ENCODE measurements at regions not wholly inside any gene's neighbourhood (a gene's known extent, or its start where the extent isn't known, plus 50 kb on each side); places are given as distances from the start of the nearest gene placed in this dataset.

DNA sequence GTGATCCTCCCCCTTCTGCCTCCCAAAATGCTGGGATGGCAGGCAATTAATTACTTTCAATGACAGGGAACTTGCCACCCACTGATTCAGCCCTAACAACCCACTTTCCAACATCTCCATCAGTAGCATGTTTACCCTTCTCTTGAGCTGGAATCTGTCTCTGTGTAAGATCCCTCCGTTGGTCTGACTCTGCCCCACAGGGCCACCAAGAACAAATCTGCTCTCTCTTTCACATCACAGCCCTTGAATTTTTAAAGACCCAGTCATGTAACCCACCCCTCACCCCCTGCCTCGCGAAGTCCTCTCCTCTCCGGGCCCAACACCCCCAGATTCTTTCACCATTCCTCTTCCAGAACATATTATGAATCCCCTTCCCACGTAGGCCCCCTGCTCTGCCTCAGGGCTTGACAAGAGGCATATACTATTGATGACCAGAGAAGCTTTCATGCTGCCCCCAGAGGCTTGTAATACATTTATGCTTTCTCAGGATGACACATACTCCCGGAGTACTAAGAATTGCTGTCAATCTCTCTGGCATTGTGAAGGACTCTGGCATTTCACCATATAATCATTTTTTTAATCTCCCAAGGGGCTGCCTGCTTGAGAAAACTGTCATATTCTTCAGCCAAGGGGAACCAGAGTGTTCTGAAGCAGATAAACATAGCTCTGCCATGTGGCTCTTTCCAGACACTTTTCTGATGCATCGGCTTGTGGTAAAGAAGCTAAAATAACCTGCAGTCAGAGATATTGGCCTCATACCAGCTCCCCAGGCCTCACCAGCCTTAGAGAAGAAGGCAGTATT is 179.2 kb upstream of the AUTS2 start:
- H3K27me3 ChIP-seq (ENCODE audit: insufficient read depth, low read depth, severe bottlenecking): no peaks in the 10 kb centered on the region
- H3K9me3 ChIP-seq (ENCODE audit: severe bottlenecking): no peaks in the 10 kb centered on the region
- DNase-seq: no peak
- no peak overlapping the region for H3K4me3 ChIP-seq (ENCODE audit: low read depth, low read length)
- TF ChIP-seq, protein P1, sequence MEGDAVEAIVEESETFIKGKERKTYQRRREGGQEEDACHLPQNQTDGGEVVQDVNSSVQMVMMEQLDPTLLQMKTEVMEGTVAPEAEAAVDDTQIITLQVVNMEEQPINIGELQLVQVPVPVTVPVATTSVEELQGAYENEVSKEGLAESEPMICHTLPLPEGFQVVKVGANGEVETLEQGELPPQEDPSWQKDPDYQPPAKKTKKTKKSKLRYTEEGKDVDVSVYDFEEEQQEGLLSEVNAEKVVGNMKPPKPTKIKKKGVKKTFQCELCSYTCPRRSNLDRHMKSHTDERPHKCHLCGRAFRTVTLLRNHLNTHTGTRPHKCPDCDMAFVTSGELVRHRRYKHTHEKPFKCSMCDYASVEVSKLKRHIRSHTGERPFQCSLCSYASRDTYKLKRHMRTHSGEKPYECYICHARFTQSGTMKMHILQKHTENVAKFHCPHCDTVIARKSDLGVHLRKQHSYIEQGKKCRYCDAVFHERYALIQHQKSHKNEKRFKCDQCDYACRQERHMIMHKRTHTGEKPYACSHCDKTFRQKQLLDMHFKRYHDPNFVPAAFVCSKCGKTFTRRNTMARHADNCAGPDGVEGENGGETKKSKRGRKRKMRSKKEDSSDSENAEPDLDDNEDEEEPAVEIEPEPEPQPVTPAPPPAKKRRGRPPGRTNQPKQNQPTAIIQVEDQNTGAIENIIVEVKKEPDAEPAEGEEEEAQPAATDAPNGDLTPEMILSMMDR (IDR thresholded peaks at IDR 0.05; ENCODE audit: low read depth, low read length): no peak
- no peaks in the 10 kb centered on the region for H3K36me3 ChIP-seq
- H3K27ac ChIP-seq: no peak overlapping the region

DNA sequence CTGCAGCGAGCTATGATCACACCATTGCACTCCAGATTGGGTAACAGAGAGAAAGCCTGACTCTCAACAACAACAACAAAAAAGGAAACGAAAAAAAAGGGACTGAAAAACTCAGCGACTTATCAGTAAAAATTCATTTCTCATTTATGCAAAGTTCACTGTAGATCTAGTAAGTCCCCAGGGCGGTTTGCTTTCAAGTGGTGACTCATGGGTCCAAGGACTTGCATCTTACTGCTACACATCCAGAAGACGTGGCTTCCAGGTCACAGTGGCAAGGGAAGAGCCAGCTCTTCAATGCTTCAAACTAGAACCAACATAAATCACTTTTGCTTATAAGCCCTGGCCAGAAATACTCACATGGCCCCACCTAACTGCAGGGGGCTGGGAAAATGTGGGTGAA is 178.3 kb upstream of the AUTS2 start:
- H3K36me3 ChIP-seq: no peaks in the 10 kb centered on the region
- no peak overlapping the region for H3K27ac ChIP-seq
- H3K27me3 ChIP-seq (ENCODE audit: insufficient read depth, low read depth, severe bottlenecking): no peaks in the 10 kb centered on the region
- H3K4me3 ChIP-seq (ENCODE audit: low read depth, low read length): no peak overlapping the region
- DNase-seq: no peak
- H3K9me3 ChIP-seq (ENCODE audit: severe bottlenecking): no peaks in the 10 kb centered on the region
- TF ChIP-seq, protein P1 (IDR thresholded peaks at IDR 0.05; ENCODE audit: low read depth, low read length): no peak

DNA sequence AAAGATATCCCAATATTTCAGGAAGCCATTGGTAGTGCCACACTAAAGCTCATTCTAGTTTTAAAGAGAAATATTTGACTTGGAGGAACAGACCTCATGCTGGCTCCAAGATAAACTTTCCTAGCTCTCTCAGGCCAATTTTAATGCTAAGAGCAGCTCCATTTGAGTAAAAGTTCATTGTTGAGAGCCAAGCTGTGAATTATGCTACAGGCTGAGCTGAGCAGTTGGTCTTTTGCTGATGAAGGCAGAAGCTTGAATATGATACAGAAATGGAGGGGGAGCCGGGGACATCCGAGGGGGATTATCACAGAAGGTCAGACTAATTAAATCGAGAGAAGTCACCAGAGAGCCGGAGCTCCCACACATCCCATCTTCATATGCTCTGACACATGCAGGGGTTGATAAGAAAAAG is 175.7 kb upstream of the AUTS2 start:
- Histone ChIP-seq H3K4me3 (ENCODE audit: low read depth, low read length) (no peak overlapping the region), H3K27ac (no peak overlapping the region), H3K36me3 (no peaks in the 10 kb centered on the region), H3K9me3 (ENCODE audit: severe bottlenecking) (no peaks in the 10 kb centered on the region), H3K27me3 (ENCODE audit: insufficient read depth, low read depth, severe bottlenecking) (no peaks in the 10 kb centered on the region)
- DNase-seq: peak; percentile 29
- TF ChIP-seq, protein P1 (IDR thresholded peaks at IDR 0.05; ENCODE audit: low read depth, low read length): no peak

DNA sequence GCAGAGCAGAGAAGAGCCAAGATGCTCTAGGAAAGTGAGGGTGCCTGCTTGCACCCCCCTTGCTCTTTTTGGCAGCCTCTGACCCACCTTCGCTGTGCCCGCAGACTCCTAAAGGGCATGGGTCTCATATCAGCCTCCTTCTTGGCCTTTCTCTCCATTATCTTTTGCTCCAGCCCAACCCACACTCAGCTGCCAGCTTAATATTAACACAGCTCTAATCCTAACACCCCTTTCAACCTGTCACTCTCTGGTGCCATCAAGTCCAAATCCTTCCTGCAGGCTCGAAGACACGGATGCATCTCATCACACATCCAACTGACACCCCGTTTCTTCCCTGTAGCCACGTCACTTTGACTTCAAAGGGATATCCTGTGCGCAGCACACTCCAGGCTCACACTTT is 171.6 kb upstream of the AUTS2 start:
- H3K4me3 ChIP-seq (ENCODE audit: low read depth, low read length): no peak overlapping the region
- DNase-seq: peak; percentile 42
- H3K36me3 ChIP-seq: no peaks in the 10 kb centered on the region
- TF ChIP-seq, protein P1 (IDR thresholded peaks at IDR 0.05; ENCODE audit: low read depth, low read length): no peak
- H3K27ac ChIP-seq: no peak overlapping the region
- H3K27me3 ChIP-seq (ENCODE audit: insufficient read depth, low read depth, severe bottlenecking): no peaks in the 10 kb centered on the region
- no peaks in the 10 kb centered on the region for H3K9me3 ChIP-seq (ENCODE audit: severe bottlenecking)

DNA sequence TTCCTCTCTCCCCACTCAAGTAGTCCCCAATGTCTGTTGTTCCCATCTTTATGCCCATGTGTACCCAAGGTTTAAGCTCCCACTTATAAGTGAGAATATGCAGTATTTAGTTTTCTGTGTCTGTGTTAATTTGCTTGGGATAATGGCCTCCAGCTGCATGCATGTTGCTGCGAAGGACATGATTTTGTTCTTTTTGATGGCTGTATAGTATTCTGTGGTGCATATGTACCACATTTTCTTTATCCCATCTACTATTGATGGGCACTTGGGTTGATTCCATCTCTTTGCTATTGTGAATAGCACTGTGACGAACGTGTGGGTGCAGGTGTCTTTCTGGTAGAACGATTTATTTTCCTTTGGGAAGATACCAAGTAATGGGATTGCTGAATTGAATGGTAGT is 170.2 kb upstream of the AUTS2 start:
- Histone ChIP-seq H3K27ac (no peak overlapping the region), H3K9me3 (ENCODE audit: severe bottlenecking) (no peaks in the 10 kb centered on the region), H3K27me3 (ENCODE audit: insufficient read depth, low read depth, severe bottlenecking) (no peaks in the 10 kb centered on the region), H3K36me3 (no peaks in the 10 kb centered on the region), H3K4me3 (ENCODE audit: low read depth, low read length) (no peak overlapping the region)
- TF ChIP-seq, protein P1 (IDR thresholded peaks at IDR 0.05; ENCODE audit: low read depth, low read length): no peak
- DNase-seq: no peak
